ENCODE measurements at regions not wholly inside any gene's neighbourhood (a gene's known extent, or its start where the extent isn't known, plus 50 kb on each side); places are given as distances from the start of the nearest gene placed in this dataset.
"Not testable (repeated sequence)": the region's sequence is repeated elsewhere in the genome, so short reads cannot be mapped to it uniquely, and the experiment has no call there.

- no peak for DNase-seq
These were observed 188.1 kb upstream of the FANCL start for GRCh38 chr2:58429014-58429875.

- no peak for DNase-seq
These were observed 187.2 kb upstream of the FANCL start for GRCh38 chr2:58428096-58429013.

- DNase-seq: no peak
These were observed 186.5 kb upstream of the FANCL start for GRCh38 chr2:58427572-58428095.

- no peak for DNase-seq
These were observed 184.2 kb upstream of the FANCL start for GRCh38 chr2:58425368-58425767.

GRCh38 chr2:58419983-58420382, 178.9 kb upstream of the FANCL start:
- no peak for DNase-seq

- DNase-seq: no peak
These were observed 175.6 kb upstream of the FANCL start for GRCh38 chr2:58416696-58417095.

GRCh38 chr2:58414506-58414905, 173.4 kb upstream of the FANCL start:
- DNase-seq: no peak

- DNase-seq: no peak
These were observed 169.4 kb upstream of the FANCL start for GRCh38 chr2:58410549-58410948.

GRCh38 chr2:58407487-58407886, 166.4 kb upstream of the FANCL start:
- no peak for DNase-seq

- no peak for DNase-seq
These were observed 164.2 kb upstream of the FANCL start for GRCh38 chr2:58405341-58405740.

- DNase-seq: no peak
These were observed 160.8 kb upstream of the FANCL start for GRCh38 chr2:58401936-58402335.

- no peak for DNase-seq
These were observed 157.3 kb upstream of the FANCL start for GRCh38 chr2:58398406-58398805.

GRCh38 chr2:58387701-58388100, 146.6 kb upstream of the FANCL start:
- no peak for DNase-seq

- DNase-seq: not testable (repeated sequence)
These were observed 145.8 kb upstream of the FANCL start for GRCh38 chr2:58386904-58387303.

GRCh38 chr2:58378152-58378551, 137.0 kb upstream of the FANCL start:
- no peak for DNase-seq

- DNase-seq: no peak
These were observed 136.1 kb upstream of the FANCL start for GRCh38 chr2:58377181-58377580.

GRCh38 chr2:58376592-58376991, 135.5 kb upstream of the FANCL start:
- no peak for DNase-seq

GRCh38 chr2:58369594-58369993, 128.5 kb upstream of the FANCL start:
- DNase-seq: no peak

- no peak for DNase-seq
These were observed 123.0 kb upstream of the FANCL start for GRCh38 chr2:58364098-58364497.

GRCh38 chr2:58358026-58358425, 116.9 kb upstream of the FANCL start:
- no peak for DNase-seq

GRCh38 chr2:58357521-58357920, 116.4 kb upstream of the FANCL start:
- no peak for DNase-seq

GRCh38 chr2:58354230-58354629, 113.1 kb upstream of the FANCL start:
- no peak for DNase-seq

- DNase-seq: no peak
These were observed 109.4 kb upstream of the FANCL start for GRCh38 chr2:58350484-58350883.

GRCh38 chr2:58347810-58348209, 106.7 kb upstream of the FANCL start:
- DNase-seq: no peak
